ENCODE measurements at regions not wholly inside any gene's neighbourhood (a gene's known extent, or its start where the extent isn't known, plus 50 kb on each side); places are given as distances from the start of the nearest gene placed in this dataset.

- Histone ChIP-seq H3K27me3 (replicated peaks in 1 of 4; ENCODE audit: control insufficient read depth in 3 of 4, extremely low read depth in 1 of 4, insufficient read depth in 3 of 4, low read length in 3 of 4) (peaks cover 0 to 2% (median 0%) of the 10 kb centered on the region in 4 experiments; a peak in 1 of 7 replicates), H3K14ac (ENCODE audit: insufficient read length) (no peak overlapping the region), H2AK5ac (ENCODE audit: low read depth, low read length) (no peak overlapping the region), H2AFZ (ENCODE audit: low read length) (no peak overlapping the region), H3K4ac (replicated peaks; ENCODE audit: insufficient read length, low read depth, low read length) (no peak overlapping the region), H3K9me3 (ENCODE audit: insufficient read depth in 2 of 2, low read depth in 1 of 2, low read length in 1 of 2) (no peaks in the 10 kb centered on the region), H2BK15ac (ENCODE audit: low read length) (no peak overlapping the region), H3K27ac (ENCODE audit: low read depth, low read length) (no peak overlapping the region), H4K20me1 (replicated peaks in 1 of 2; ENCODE audit: control insufficient read depth in 1 of 2, insufficient read depth in 2 of 2, low read length in 2 of 2) (no peaks in the 10 kb centered on the region), H2BK5ac (ENCODE audit: low read depth, low read length) (no peak overlapping the region), H4K8ac (ENCODE audit: extremely low read depth, insufficient read depth, low read length) (no peak overlapping the region), H3K23ac (ENCODE audit: insufficient read length) (no peak overlapping the region), H2BK20ac (ENCODE audit: low read length) (no peak overlapping the region), H3K4me1 (replicated peaks in 1 of 4; ENCODE audit: control insufficient read depth in 3 of 4, insufficient read depth in 4 of 4, low read length in 3 of 4) (no peaks in the 10 kb centered on the region), H2BK12ac (ENCODE audit: low read depth, low read length) (no peak overlapping the region), H3K4me2 (ENCODE audit: insufficient read depth in 1 of 2, low read depth in 2 of 2, low read length in 2 of 2) (no peak overlapping the region), H3K9ac (replicated peaks in 1 of 4; ENCODE audit: extremely low read depth in 1 of 4, low read depth in 3 of 4, low read length in 3 of 4) (no peak overlapping the region), H4K91ac (replicated peaks; ENCODE audit: insufficient read length, low read length) (no peak overlapping the region), H3K18ac (ENCODE audit: extremely low read depth, low read length) (no peak overlapping the region), H3K79me1 (ENCODE audit: low read depth, low read length) (no peaks in the 10 kb centered on the region), H3K4me3 (ENCODE audit: extremely low read depth in 1 of 4, insufficient read depth in 2 of 4, low read depth in 3 of 4, low read length in 4 of 4) (no peak overlapping the region), H4K5ac (ENCODE audit: insufficient read length, low read depth, low read length) (no peak overlapping the region), H3K36me3 (ENCODE audit: control insufficient read depth in 2 of 4, insufficient read depth in 4 of 4, low read length in 3 of 4) (no peaks in the 10 kb centered on the region), H3K79me2 (ENCODE audit: control insufficient read depth in 1 of 2, insufficient read depth in 2 of 2, low read length in 2 of 2) (no peaks in the 10 kb centered on the region), H3K23me2 (ENCODE audit: low read depth, low read length) (no peaks in the 10 kb centered on the region), H2BK120ac (replicated peaks; ENCODE audit: low read depth, low read length) (no peak overlapping the region), H3K56ac (replicated peaks; ENCODE audit: insufficient read length, low read depth, low read length) (no peak overlapping the region)
- DNase-seq (ENCODE audit: low read depth in 1 of 2, low spot score in 2 of 2) (no peak), FAIRE-seq (no peak)
- ChIA-PET POLR2A (ENCODE audit: partially characterized antibody) (no interaction called here), CTCF (ENCODE audit: partially characterized antibody) (interaction anchor here (0.8 kb wide), 1 partner anchor 12 kb away, joined by 3 read pairs; no protein-coding TSS in a partner anchor)
- 89% methylated on average over 5 of the region's 5 CpGs; no CpG with 5 or more reads in 1 of the 2 experiments for WGBS, 2 experiments (ENCODE audit: extremely low coverage in 1 of 2, insufficient coverage in 1 of 2, insufficient read length in 1 of 2, insufficient replicate concordance in 2 of 2, low coverage in 1 of 2, low lambda C conversion rate in 2 of 2, missing lambda C conversion rate in 1 of 2)
- TF ChIP-seq MAX (IDR thresholded peaks at IDR 0.05) (no peak), ASH2L (IDR thresholded peaks at IDR 0.05; ENCODE audit: low read length) (no peak), HDAC2 (IDR thresholded peaks at IDR 0.05; ENCODE audit: borderline replicate concordance in 1 of 2, low read depth in 2 of 2, low read length in 2 of 2) (no peak), CEBPB (IDR thresholded peaks at IDR 0.05; ENCODE audit: low read depth, low read length) (no peak), CBX5 (IDR thresholded peaks at IDR 0.05; ENCODE audit: low read depth, low read length) (no peak), PHF8 (conservative IDR thresholded peaks at IDR 0.05; ENCODE audit: low read depth, low read length) (no peak), BCL11A (IDR thresholded peaks at IDR 0.05; ENCODE audit: low read depth in 2 of 2, low read length in 2 of 2) (no peak), BRCA1 (IDR thresholded peaks at IDR 0.05; ENCODE audit: low read depth, low read length) (no peak), CREB1 (IDR thresholded peaks at IDR 0.05) (no peak), CHD2 (IDR thresholded peaks at IDR 0.05; ENCODE audit: low read length) (no peak), RFX5 (IDR thresholded peaks at IDR 0.05; ENCODE audit: borderline replicate concordance, low read depth, low read length) (no peak), EGR1 (IDR thresholded peaks at IDR 0.05; ENCODE audit: borderline replicate concordance, low read depth, low read length) (no peak), SP2 (IDR thresholded peaks at IDR 0.05; ENCODE audit: low read length) (no peak), CHD1 (IDR thresholded peaks at IDR 0.05; ENCODE audit: low read depth, low read length) (no peak), SRF (IDR thresholded peaks at IDR 0.05; ENCODE audit: low read depth, low read length) (no peak)
Measured at GRCh38 chr9:7729371-7730163, 70.0 kb downstream of the DMAC1 start.

Measured in H1 (cell line).